SHP77 treated with DMSO at 0.1 percent for 48 hours (cell line): ENCODE measurements at regions not wholly inside any gene's neighbourhood (a gene's known extent, or its start where the extent isn't known, plus 50 kb on each side); places are given as distances from the start of the nearest gene placed in this dataset.

Experiments
- DNase-seq: peaks from one replicate; lab custom pipeline; 2025; lab: John Stamatoyannopoulos, UW

GRCh38 chr1:90780981-90781380, 63.9 kb upstream of the BARHL2 start:
- no peak for DNase-seq

DNA sequence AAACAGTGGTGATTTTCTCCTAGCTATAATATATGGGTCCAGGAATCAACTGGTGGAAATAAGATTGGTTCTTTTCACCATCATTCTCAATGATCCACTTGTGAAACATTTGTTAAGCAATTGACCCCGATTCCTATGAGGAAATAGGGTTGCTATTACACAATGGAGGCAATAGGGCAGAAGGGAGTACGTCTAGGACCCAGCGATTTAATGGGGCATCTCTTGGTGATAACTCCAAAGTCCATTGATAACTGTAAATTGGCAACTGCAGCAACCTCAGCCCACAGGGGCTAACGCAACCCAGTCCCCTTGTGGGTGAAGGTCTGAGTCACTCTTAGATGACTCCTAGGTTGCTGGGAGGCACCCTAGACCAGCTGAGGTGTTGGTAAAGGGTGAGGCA, 62.5 kb upstream of the BARHL2 start:
- DNase-seq = no peak

- no peak for DNase-seq
Observed at GRCh38 chr1:90778486-90778885, 61.4 kb upstream of the BARHL2 start.

DNA sequence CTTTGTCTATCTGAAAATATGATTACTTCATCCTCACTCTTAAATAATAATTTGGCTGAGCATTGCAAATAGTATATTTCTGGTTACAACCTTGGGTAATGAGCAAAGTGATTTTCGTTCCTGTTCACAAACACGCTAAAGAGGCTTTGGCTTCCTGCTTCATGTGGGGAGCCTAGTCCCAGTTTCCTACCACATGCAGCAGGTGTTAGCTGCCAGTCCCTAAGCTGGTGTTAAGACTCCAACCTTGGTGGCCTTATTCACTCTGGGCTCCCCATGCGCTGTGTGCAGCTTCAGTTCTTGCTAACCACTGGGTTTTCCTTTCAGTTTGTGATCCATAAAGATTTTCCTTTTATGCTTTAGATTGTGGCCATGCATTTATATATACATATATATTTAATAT, 56.7 kb upstream of the BARHL2 start:
- no peak for DNase-seq

GRCh38 chr1:90768826-90769225, 51.7 kb upstream of the BARHL2 start:
- no peak for DNase-seq

DNA sequence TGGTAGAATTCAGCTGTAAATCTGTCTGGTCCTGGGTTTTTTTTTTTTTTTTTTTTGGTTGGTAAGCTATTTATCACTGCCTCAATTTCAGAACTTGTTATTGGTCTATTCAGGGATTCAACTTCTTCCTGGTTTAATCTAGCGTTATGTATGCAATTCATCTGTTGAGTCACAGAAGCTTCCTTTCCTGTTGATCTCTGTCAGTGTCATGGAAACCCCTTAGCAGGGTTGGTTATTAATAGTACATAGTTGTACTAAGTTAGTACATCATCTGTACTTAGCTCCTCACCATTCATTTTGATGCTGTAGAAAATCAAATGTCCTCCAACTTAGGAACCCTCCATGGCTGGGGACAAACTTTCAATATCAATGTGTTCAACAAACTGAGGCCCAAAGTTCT, 51.0 kb upstream of the BARHL2 start:
- DNase-seq = no peak
